ENCODE measurements at regions not wholly inside any gene's neighbourhood (a gene's known extent, or its start where the extent isn't known, plus 50 kb on each side); places are given as distances from the start of the nearest gene placed in this dataset.
"Not testable (repeated sequence)": the region's sequence is repeated elsewhere in the genome, so short reads cannot be mapped to it uniquely, and the experiment has no call there.

- intact Hi-C loops (cut with micrococcal nuclease; ENCODE audit: unreplicated experiment), result no loop called here
- TF ChIP-seq, protein P1, sequence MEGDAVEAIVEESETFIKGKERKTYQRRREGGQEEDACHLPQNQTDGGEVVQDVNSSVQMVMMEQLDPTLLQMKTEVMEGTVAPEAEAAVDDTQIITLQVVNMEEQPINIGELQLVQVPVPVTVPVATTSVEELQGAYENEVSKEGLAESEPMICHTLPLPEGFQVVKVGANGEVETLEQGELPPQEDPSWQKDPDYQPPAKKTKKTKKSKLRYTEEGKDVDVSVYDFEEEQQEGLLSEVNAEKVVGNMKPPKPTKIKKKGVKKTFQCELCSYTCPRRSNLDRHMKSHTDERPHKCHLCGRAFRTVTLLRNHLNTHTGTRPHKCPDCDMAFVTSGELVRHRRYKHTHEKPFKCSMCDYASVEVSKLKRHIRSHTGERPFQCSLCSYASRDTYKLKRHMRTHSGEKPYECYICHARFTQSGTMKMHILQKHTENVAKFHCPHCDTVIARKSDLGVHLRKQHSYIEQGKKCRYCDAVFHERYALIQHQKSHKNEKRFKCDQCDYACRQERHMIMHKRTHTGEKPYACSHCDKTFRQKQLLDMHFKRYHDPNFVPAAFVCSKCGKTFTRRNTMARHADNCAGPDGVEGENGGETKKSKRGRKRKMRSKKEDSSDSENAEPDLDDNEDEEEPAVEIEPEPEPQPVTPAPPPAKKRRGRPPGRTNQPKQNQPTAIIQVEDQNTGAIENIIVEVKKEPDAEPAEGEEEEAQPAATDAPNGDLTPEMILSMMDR (IDR thresholded peaks at IDR 0.05; ENCODE audit: unreplicated experiment), result no peak
- no peak for DNase-seq
- no peaks in the 10 kb centered on the region for H3K9me3 Mint-ChIP-seq (ENCODE audit: low read depth, unreplicated experiment)
- no peak overlapping the region for H3K4me3 Mint-ChIP-seq (ENCODE audit: low read depth, unreplicated experiment)
- no peaks in the 10 kb centered on the region for H3K4me1 Mint-ChIP-seq (ENCODE audit: low read depth, unreplicated experiment)
- H3K27me3 Mint-ChIP-seq (ENCODE audit: unreplicated experiment), result peaks cover 65% of the 10 kb centered on the region
- no peak overlapping the region for H3K27ac Mint-ChIP-seq (ENCODE audit: unreplicated experiment)
- H3K36me3 Mint-ChIP-seq (ENCODE audit: insufficient read depth, unreplicated experiment), result no peaks in the 10 kb centered on the region
- BruUV-seq (replicated peaks), result no TSS peak
- CTCF ChIA-PET, result interaction anchor here (2.3 kb wide), 1 partner anchor 9 kb away, joined by 9 read pairs; no protein-coding TSS in a partner anchor
Measured at GRCh38 chr14:21861153-21861552, 187.5 kb upstream of the OR4E1 start.

- Mint-ChIP-seq H3K4me1 (ENCODE audit: low read depth, unreplicated experiment) (no peaks in the 10 kb centered on the region), H3K36me3 (ENCODE audit: insufficient read depth, unreplicated experiment) (no peaks in the 10 kb centered on the region), H3K9me3 (ENCODE audit: low read depth, unreplicated experiment) (no peaks in the 10 kb centered on the region), H3K27ac (ENCODE audit: unreplicated experiment) (no peak overlapping the region), H3K27me3 (ENCODE audit: unreplicated experiment) (peaks cover 65% of the 10 kb centered on the region), H3K4me3 (ENCODE audit: low read depth, unreplicated experiment) (no peak overlapping the region)
- TF ChIP-seq, protein P1 (IDR thresholded peaks at IDR 0.05; ENCODE audit: unreplicated experiment), result peak; percentile 56
- BruUV-seq (replicated peaks), result no TSS peak
- DNase-seq, result peak; percentile 8
- intact Hi-C loops (cut with micrococcal nuclease; ENCODE audit: unreplicated experiment), result no loop called here
- CTCF ChIA-PET, result interaction anchor here (0.7 to 1.7 kb wide), 2 partner anchors 8 to 58 kb away, joined by 3 to 4 read pairs; no protein-coding TSS in a partner anchor
Measured at GRCh38 chr14:21860172-21860571, 186.6 kb upstream of the OR4E1 start.

- H3K27me3 Mint-ChIP-seq (ENCODE audit: unreplicated experiment), result peaks cover 48% of the 10 kb centered on the region
- no peaks in the 10 kb centered on the region for H3K4me1 Mint-ChIP-seq (ENCODE audit: low read depth, unreplicated experiment)
- H3K9me3 Mint-ChIP-seq (ENCODE audit: low read depth, unreplicated experiment), result no peaks in the 10 kb centered on the region
- intact Hi-C loops (cut with micrococcal nuclease; ENCODE audit: unreplicated experiment), result no loop called here
- no TSS peak for BruUV-seq (replicated peaks)
- TF ChIP-seq, protein P1 (IDR thresholded peaks at IDR 0.05; ENCODE audit: unreplicated experiment), result no peak
- no peak overlapping the region for H3K4me3 Mint-ChIP-seq (ENCODE audit: low read depth, unreplicated experiment)
- no peak for DNase-seq
- H3K36me3 Mint-ChIP-seq (ENCODE audit: insufficient read depth, unreplicated experiment), result no peaks in the 10 kb centered on the region
- no peak overlapping the region for H3K27ac Mint-ChIP-seq (ENCODE audit: unreplicated experiment)
- CTCF ChIA-PET, result interaction anchor here (1.0 to 1.8 kb wide), 2 partner anchors 10 to 24 kb away, joined by 3 to 9 read pairs; no protein-coding TSS in a partner anchor
Measured at GRCh38 chr14:21852775-21853174, 179.2 kb upstream of the OR4E1 start.

- no TSS peak for BruUV-seq (replicated peaks)
Measured at GRCh38 chr14:21852061-21852664, 178.5 kb upstream of the OR4E1 start.

DNA sequence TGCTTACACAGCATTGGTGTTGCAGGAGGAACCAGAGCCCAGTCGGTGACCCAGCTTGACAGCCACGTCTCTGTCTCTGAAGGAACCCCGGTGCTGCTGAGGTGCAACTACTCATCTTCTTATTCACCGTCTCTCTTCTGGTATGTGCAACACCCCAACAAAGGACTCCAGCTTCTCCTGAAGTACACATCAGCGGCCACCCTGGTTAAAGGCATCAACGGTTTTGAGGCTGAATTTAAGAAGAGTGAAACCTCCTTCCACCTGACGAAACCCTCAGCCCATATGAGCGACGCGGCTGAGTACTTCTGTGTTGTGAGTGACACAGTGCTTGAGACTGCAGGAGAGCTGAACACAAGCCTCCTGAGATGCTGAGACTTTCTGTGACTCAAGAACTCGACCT lies 173.3 kb upstream of the OR4E1 start:
- H3K9me3 Mint-ChIP-seq (ENCODE audit: low read depth, unreplicated experiment); DNase-seq; H3K4me1 Mint-ChIP-seq (ENCODE audit: low read depth, unreplicated experiment); BruUV-seq (replicated peaks); H3K27ac Mint-ChIP-seq (ENCODE audit: unreplicated experiment); H3K36me3 Mint-ChIP-seq (ENCODE audit: insufficient read depth, unreplicated experiment); CTCF ChIA-PET; H3K4me3 Mint-ChIP-seq (ENCODE audit: low read depth, unreplicated experiment): not testable (repeated sequence)
- peaks cover 64% of the 10 kb centered on the region for H3K27me3 Mint-ChIP-seq (ENCODE audit: unreplicated experiment)
- intact Hi-C loops (cut with micrococcal nuclease; ENCODE audit: unreplicated experiment), result loop anchor here (5.0 kb wide), 1 partner anchor 85 kb away; no protein-coding TSS in a partner anchor

More at GRCh38 chr14:21852061-21852664, 178.5 kb upstream of the OR4E1 start:
- TF ChIP-seq, protein P1 (IDR thresholded peaks at IDR 0.05; ENCODE audit: unreplicated experiment), result peak; percentile 64
- Mint-ChIP-seq H3K4me3 (ENCODE audit: low read depth, unreplicated experiment) (no peak overlapping the region), H3K36me3 (ENCODE audit: insufficient read depth, unreplicated experiment) (no peaks in the 10 kb centered on the region), H3K27ac (ENCODE audit: unreplicated experiment) (no peak overlapping the region), H3K4me1 (ENCODE audit: low read depth, unreplicated experiment) (no peaks in the 10 kb centered on the region), H3K9me3 (ENCODE audit: low read depth, unreplicated experiment) (no peaks in the 10 kb centered on the region), H3K27me3 (ENCODE audit: unreplicated experiment) (peaks cover 51% of the 10 kb centered on the region)
- peak; percentile 56 for DNase-seq
- intact Hi-C loops (cut with micrococcal nuclease; ENCODE audit: unreplicated experiment), result no loop called here
- CTCF ChIA-PET, result interaction anchor here (0.9 to 1.8 kb wide), 7 partner anchors 8 to 129 kb away, joined by 3 to 9 read pairs (median 3); no protein-coding TSS in a partner anchor

Data from Calu3 (cell line).